ENCODE measurements at regions not wholly inside any gene's neighbourhood (a gene's known extent, or its start where the extent isn't known, plus 50 kb on each side); places are given as distances from the start of the nearest gene placed in this dataset.

GRCh38 chr4:189786447-189786846 lies 154.2 kb upstream of the FRG1 start:
- TF ChIP-seq POLR2A (IDR thresholded peaks at IDR 0.05) (no peak), CTCF (IDR thresholded peaks at IDR 0.05) (no peak)

All from lower leg skin (tissue), 3 donors.